ENCODE measurements at regions not wholly inside any gene's neighbourhood (a gene's known extent, or its start where the extent isn't known, plus 50 kb on each side); places are given as distances from the start of the nearest gene placed in this dataset.

- TF ChIP-seq POLR2AphosphoS5 (IDR thresholded peaks at IDR 0.05; ENCODE audit: low read depth), result no peak
- TF ChIP-seq CTCF (IDR thresholded peaks at IDR 0.05; ENCODE audit: insufficient read depth, low read length), result no peak
Observed at GRCh38 chr19:27762933-27763332, 1450.0 kb downstream of the UQCRFS1 start.
